ENCODE measurements at regions not wholly inside any gene's neighbourhood (a gene's known extent, or its start where the extent isn't known, plus 50 kb on each side); places are given as distances from the start of the nearest gene placed in this dataset.

DNA sequence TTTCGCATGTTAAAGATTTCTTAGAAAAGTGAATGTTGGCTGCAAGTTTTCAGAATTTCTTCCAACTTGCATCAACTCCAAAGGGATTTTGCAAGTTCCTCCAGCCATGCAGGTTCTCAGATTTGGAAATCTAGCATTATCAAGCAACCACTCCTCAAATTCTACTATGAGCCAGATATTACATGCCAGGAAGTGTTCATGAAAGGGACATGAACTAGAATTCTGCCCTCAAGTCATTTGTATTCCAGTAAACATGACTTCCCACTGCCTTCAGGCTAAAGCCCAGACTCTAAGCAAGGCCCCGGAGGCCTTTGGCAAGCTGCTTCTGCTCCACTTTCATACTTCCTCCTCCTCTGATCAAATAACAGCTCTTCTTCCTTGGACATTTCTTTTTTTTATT lies 111.3 kb upstream of the PAPPA start:
- no peak for DNase-seq (ENCODE audit: low read depth)

- no peak for DNase-seq (ENCODE audit: low read depth)
Measured at GRCh38 chr9:116045083-116045482, 108.5 kb upstream of the PAPPA start.

- no peak for DNase-seq (ENCODE audit: low read depth)
Measured at GRCh38 chr9:116048081-116048480, 105.5 kb upstream of the PAPPA start.

DNA sequence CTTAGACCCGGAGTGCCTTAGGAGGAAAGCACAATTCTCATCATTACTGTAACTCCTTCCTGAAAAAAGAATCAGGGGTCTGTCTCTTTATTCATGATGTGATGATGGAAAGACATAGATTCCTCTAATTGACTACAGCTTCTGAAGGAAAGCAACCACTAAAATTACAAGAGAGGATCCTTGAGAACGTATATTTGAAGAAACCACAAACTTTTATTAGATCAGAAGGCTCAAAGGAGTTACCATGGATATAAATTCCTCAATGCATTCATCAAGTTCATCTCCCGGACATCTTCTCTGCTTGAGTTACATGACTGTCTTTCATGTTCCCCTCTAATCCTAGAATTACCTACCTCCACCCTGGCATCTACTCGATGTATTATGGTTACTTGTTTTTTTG lies 104.1 kb upstream of the PAPPA start:
- DNase-seq (ENCODE audit: low read depth): no peak

GRCh38 chr9:116051528-116051927 lies 102.1 kb upstream of the PAPPA start:
- DNase-seq (ENCODE audit: low read depth): no peak

DNA sequence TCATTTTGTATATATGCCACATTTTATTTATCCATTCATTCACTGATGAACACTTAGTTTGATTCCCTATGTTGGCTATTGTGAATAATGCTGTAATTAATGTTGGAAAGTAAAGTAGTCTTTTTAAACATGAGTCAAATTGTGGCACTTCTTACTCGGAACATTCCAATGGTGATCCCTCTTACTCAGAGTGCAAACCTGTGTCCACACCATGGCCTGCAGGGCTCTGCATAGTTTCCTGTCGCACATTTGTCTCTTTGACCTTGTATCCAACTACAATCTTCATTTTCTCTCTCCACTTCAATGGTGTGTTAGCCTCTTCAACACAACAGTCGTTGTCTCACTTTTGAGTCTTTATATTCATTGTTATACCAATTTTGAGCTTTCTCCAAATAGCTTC lies 98.1 kb upstream of the PAPPA start:
- no peak for DNase-seq (ENCODE audit: low read depth)

- DNase-seq (ENCODE audit: low read depth): no peak
Measured at GRCh38 chr9:116057371-116057770, 96.2 kb upstream of the PAPPA start.

DNA sequence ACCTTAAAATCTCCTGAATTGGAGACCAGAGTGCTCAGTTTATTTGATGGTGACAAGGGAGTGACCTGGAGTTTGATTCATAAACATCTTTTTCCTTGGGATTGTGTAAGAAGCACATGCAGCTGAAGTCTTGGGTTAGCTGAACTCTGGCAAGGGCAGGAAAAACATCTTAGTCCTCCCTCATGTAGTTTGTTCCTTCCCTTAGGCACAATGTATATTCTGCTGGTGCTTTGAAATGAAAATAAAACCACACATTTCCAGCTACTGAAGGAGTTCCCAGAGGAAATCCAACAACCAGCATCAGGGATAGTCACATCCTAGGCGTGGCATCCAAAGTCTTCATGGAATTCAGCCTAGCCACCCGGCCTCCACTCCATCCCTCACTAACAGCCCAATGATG lies 95.2 kb upstream of the PAPPA start:
- DNase-seq (ENCODE audit: low read depth): no peak

- no peak for DNase-seq (ENCODE audit: low read depth)
Measured at GRCh38 chr9:116059466-116059865, 94.1 kb upstream of the PAPPA start.

DNA sequence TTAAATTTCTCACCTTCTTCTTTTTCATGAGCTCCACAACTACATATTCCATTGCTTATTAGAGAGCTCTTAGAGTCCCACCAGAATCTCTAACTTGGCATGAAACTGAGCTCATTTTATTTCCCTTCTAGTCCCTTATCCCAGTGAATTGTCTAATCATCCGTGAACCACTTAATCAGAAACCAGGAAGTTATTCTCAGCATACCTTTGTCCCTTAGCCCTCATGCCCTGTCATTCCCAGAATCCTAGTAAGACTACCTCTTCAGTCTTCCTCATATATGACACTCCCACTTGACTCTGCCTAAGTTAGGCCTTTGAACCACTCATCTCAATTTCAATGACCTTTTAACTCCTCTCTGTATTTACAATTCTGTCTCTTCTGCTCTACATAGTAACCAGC lies 93.0 kb upstream of the PAPPA start:
- no peak for DNase-seq (ENCODE audit: low read depth)

GRCh38 chr9:116061546-116062205 lies 91.9 kb upstream of the PAPPA start:
- no peak for DNase-seq (ENCODE audit: low read depth)

GRCh38 chr9:116062206-116062550 lies 91.4 kb upstream of the PAPPA start:
- no peak for DNase-seq (ENCODE audit: low read depth)

GRCh38 chr9:116064970-116065369 lies 88.6 kb upstream of the PAPPA start:
- DNase-seq (ENCODE audit: low read depth): no peak

- DNase-seq (ENCODE audit: low read depth): no peak
Measured at GRCh38 chr9:116066221-116066620, 87.4 kb upstream of the PAPPA start.

DNA sequence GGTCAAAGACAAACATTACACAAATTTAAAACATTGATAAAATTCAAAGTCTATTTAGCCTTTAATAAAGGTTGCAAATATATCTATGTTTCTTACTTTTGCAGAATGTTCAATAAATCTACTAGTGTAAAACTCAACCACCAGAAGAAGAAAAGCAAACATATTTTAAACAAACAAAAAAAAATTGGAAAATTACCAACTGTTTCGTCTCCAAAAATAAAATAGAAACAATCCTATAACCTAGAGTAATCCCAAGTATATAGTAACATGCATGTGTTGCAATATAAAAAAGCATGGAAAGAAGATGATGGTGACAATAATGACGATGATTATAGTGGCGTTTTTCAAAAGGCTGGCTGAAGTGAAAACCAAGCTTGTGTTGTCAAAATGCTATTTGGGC lies 86.0 kb upstream of the PAPPA start:
- no peak for DNase-seq (ENCODE audit: low read depth)

DNA sequence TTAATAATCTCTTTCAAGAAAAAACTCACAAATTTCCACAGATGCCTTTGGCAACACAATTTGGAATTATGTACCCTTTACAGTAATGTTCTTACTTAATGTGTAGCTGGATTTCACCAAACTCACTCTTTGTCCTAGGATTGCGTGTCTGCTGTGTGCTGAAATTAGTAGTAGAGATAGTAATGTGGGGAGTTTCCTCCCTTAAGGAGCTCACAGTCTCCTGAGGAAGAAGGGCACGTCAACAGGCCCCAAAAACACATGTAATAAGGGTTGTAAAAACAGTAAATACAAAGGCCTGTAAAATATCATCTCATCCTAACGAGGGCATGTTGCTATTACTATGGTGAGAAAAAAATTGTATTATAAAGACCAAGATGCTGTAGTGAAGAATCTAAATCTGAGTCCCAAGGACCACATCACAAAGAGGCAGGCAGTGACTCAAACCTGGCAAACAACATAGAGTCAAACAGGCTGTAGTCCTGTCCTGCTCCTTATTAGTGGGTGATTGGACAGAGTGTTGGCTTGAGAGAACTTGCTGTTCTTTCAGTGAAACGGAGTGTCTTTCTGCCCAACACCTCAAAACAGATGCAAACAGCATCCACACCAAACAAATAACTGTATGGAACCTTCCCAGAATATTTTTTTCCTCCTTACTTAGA lies 83.2 kb upstream of the PAPPA start:
- DNase-seq (ENCODE audit: low read depth): no peak

- DNase-seq (ENCODE audit: low read depth): no peak
Measured at GRCh38 chr9:116072046-116072445, 81.5 kb upstream of the PAPPA start.

- no peak for DNase-seq (ENCODE audit: low read depth)
Measured at GRCh38 chr9:116073826-116074225, 79.8 kb upstream of the PAPPA start.

- DNase-seq (ENCODE audit: low read depth): no peak
Measured at GRCh38 chr9:116074658-116075057, 78.9 kb upstream of the PAPPA start.

DNA sequence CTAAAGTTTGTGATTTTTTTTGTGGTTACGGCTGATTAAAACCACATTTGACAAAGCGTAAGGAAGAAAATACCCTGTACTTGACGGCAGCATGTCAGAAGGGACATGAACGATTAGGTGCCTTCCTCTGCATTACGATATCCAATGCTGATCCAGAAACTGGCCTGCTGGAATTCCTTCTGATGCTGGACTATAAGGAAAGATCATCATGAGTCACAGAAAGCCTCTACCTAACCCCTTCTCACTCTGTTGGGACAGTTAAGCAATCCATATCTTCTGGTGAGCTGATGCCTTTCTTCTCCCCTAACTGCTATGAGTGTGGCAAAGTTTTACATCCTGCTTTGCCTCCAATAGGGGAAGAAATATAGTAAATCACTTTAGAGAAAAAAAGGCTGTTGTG lies 78.4 kb upstream of the PAPPA start:
- no peak for DNase-seq (ENCODE audit: low read depth)

- DNase-seq (ENCODE audit: low read depth): no peak
Measured at GRCh38 chr9:116078640-116079039, 75.0 kb upstream of the PAPPA start.

DNA sequence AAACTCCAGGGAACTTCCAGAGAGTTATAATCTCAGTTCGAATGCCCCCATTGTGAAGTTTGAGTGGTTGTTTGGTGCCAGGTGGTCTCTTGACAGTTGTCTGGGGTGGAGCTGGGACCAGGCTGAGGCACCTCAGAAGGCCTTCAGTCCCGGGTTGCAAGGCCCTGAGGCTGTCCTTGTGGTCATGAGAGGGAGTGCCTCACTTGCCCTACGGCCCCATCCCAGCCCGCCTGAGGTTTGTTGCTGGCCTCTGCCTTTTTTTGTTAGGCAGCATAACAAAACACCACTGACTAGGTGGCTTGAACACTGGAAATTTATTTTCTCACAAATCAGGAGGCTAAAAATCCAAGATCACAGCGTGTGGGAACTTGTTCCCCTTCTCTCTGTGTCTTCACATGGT lies 73.0 kb upstream of the PAPPA start:
- no peak for DNase-seq (ENCODE audit: low read depth)

DNA sequence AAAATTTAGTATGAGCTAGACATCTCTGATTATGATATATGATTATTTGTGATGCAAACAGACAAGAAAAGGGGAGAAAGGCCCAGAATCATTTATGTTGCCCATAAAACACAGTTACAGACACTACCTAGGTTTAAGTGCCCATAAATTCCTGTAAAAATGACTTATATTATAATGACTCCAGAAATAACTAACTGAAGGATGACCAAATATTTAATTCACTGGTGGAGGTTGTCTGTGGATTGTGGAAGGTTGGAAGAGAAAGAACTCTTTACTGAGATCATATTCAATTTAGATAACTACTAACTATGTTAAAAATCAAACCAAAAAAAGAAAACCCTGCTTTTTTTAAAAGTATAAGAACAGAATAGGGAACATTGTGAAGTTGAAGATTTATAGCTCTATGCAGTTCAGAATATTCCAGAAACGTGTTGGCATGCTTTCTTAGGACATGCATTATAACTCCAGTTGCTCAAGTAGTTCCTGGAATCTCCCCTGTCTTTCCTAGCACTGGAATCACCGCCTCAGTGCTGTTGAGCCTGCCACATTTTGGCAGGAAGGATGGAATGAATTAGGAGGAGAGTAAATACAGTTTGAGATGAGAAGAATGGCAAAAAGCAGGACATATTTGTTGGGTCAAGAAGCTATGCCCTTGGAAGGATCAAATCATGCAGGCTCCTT lies 72.0 kb upstream of the PAPPA start:
- no peak for DNase-seq (ENCODE audit: low read depth)

DNA sequence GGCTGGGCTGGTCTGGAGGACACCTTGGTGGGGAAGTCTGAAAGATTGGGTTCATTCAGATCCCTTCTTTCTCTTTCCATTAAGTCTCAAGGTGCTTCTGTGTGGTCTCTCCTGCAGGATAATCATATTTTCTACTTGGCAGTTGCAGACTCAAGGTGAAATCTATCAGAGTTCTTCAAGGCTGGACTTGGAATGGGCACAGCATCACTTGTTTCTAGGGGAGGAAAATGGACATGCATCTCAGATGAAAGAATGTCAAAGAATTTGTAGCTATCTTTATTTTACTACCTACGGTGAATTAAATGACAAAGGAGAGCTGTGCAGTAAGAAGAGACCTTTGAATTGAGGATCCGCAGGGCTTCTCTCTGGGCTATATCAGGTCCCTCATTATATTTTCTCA lies 69.8 kb upstream of the PAPPA start:
- DNase-seq (ENCODE audit: low read depth): no peak

Data from fibroblast of the conjunctiva (primary cell).